Activated CD4-positive, alpha-beta T cell treated with anti-CD3 and anti-CD28 coated beads, Interleukin-2, amount 10 ng/mL, durations not matched to agents 24 days and 14 days (primary cell): ENCODE measurements at regions not wholly inside any gene's neighbourhood (a gene's known extent, or its start where the extent isn't known, plus 50 kb on each side); places are given as distances from the start of the nearest gene placed in this dataset.
A peak's percentile ranks its signal among the peaks of the same experiment; 100 is the strongest.

Source experiments
- DNase-seq: peaks from one replicate; pipeline ENCODE4 v3.0.0; 2022
- H3K27ac Mint-ChIP-seq: one replicate; pipeline ENCODE4 v1.8.0; 2022; ENCODE audit warnings: mild to moderate bottlenecking, mixed read lengths
- H3K27me3 Mint-ChIP-seq: one replicate; pipeline ENCODE4 v1.8.0; 2022; ENCODE audit warnings: mixed read lengths
- H3K36me3 Mint-ChIP-seq: one replicate; pipeline ENCODE4 v1.8.0; 2022; ENCODE audit warnings: low read depth, mild to moderate bottlenecking, mixed read lengths
- H3K4me1 Mint-ChIP-seq: one replicate; pipeline ENCODE4 v1.8.0; 2021; ENCODE audit warnings: mixed read lengths
- H3K4me3 Mint-ChIP-seq: one replicate; pipeline ENCODE4 v1.8.0; 2022; ENCODE audit warnings: mild to moderate bottlenecking, moderate library complexity, mixed read lengths
- H3K9me3 Mint-ChIP-seq: one replicate; pipeline ENCODE4 v1.8.0; 2021; ENCODE audit warnings: mixed read lengths
- intact Hi-C: fragments of 100-400 bp; cut with micrococcal nuclease; formaldehyde crosslinking; loops from one replicate; pipeline ENCODE4 v1.15.1; 2023

DNA sequence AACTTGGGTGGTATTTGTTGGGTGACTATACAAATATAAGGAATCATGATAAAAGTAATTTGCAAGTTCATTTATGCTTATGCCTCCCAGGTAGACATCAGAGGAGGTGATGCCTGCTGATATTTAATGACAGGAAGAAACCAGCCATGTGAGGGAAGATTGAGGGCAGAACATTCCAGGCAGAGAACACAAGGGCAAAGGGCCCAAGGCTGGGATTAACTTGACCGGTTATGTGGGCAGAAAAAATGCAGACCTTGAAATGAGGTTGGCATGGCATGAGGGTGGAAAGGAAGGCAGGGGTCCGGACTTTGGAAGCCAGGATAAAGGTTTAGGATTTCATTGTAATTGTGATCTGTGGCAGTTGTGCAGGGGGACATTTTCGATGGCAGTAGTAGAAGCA lies 68.0 kb upstream of the MTPN start:
- Mint-ChIP-seq H3K36me3 (no peaks in the 10 kb centered on the region), H3K27ac (no peak overlapping the region), H3K9me3 (peaks cover 13% of the 10 kb centered on the region), H3K4me1 (no peaks in the 10 kb centered on the region), H3K27me3 (no peaks in the 10 kb centered on the region), H3K4me3 (no peak overlapping the region)
- intact Hi-C loops = no loop called here
- DNase-seq = no peak

- intact Hi-C loops = no loop called here
- Mint-ChIP-seq H3K9me3 (peaks cover 7% of the 10 kb centered on the region), H3K27ac (no peak overlapping the region), H3K36me3 (no peaks in the 10 kb centered on the region), H3K4me3 (no peak overlapping the region), H3K27me3 (no peaks in the 10 kb centered on the region), H3K4me1 (no peaks in the 10 kb centered on the region)
- DNase-seq = no peak
These were observed 62.6 kb upstream of the MTPN start for GRCh38 chr7:136039577-136040345.

- Mint-ChIP-seq H3K4me1 (peaks cover 7% of the 10 kb centered on the region), H3K4me3 (no peak overlapping the region), H3K36me3 (no peaks in the 10 kb centered on the region), H3K9me3 (peaks cover 3% of the 10 kb centered on the region), H3K27me3 (no peaks in the 10 kb centered on the region), H3K27ac (no peak overlapping the region)
- DNase-seq = no peak
- intact Hi-C loops = no loop called here
These were observed 59.2 kb upstream of the MTPN start for GRCh38 chr7:136036336-136036735.

- H3K9me3 Mint-ChIP-seq = peaks cover 3% of the 10 kb centered on the region
- no peaks in the 10 kb centered on the region for H3K36me3 Mint-ChIP-seq
- no peaks in the 10 kb centered on the region for H3K27me3 Mint-ChIP-seq
- peaks cover 13% of the 10 kb centered on the region for H3K4me1 Mint-ChIP-seq
- no peak overlapping the region for H3K27ac Mint-ChIP-seq
- intact Hi-C loops = no loop called here
- no peak overlapping the region for H3K4me3 Mint-ChIP-seq
- no peak for DNase-seq
These were observed 57.0 kb upstream of the MTPN start for GRCh38 chr7:136034132-136034531.

DNA sequence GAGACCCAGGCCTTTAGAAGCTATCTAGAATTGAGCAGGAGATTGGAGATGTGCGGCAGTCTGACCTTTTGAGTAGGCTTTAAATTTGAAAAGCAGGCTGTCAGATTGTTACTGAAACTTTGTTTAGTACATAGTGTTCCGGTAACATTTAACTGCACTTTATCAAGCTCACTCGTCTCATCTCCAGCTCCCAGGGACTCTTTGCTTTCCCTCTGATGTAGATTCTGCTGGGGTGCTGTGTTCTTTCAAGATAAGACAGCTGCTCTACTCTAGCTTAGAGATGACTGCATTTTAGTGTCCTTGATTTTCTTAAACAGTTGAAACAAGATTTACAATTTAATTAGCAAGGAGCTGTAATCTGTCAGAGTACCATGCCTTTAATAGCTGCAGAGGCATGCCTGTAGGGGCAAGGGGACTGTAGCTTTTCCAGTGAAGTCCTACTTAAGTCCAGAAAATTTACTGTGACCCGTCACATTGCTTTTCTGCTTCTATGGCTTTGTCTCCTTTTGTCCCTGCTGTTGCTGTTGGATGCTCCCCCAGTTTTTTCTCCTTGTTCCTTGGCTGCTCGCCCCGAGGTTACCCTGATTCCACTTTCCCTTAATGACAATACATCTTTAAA lies 56.4 kb upstream of the MTPN start:
- DNase-seq = no peak
- H3K36me3 Mint-ChIP-seq = no peaks in the 10 kb centered on the region

GRCh38 chr7:136030867-136031318 lies 53.7 kb upstream of the MTPN start:
- H3K4me3 Mint-ChIP-seq = peak overlapping the region; percentile 27
- H3K36me3 Mint-ChIP-seq = peaks cover 4% of the 10 kb centered on the region
- peak overlapping the region; percentile 77 for H3K27ac Mint-ChIP-seq
- DNase-seq = peak; percentile 57
- intact Hi-C loops = loop anchor here (1.0 kb wide), 3 partner anchors 14 to 51 kb away; no protein-coding TSS in a partner anchor
- no peaks in the 10 kb centered on the region for H3K27me3 Mint-ChIP-seq
- peaks cover 13% of the 10 kb centered on the region for H3K4me1 Mint-ChIP-seq
- no peaks in the 10 kb centered on the region for H3K9me3 Mint-ChIP-seq

More for the DNA sequence above, 56.4 kb upstream of the MTPN start:
- H3K4me3 Mint-ChIP-seq = no peak overlapping the region
- H3K9me3 Mint-ChIP-seq = peaks cover 3% of the 10 kb centered on the region
- no peaks in the 10 kb centered on the region for H3K27me3 Mint-ChIP-seq
- H3K4me1 Mint-ChIP-seq = peaks cover 13% of the 10 kb centered on the region
- intact Hi-C loops = no loop called here
- peak overlapping the region; percentile 30 for H3K27ac Mint-ChIP-seq

DNA sequence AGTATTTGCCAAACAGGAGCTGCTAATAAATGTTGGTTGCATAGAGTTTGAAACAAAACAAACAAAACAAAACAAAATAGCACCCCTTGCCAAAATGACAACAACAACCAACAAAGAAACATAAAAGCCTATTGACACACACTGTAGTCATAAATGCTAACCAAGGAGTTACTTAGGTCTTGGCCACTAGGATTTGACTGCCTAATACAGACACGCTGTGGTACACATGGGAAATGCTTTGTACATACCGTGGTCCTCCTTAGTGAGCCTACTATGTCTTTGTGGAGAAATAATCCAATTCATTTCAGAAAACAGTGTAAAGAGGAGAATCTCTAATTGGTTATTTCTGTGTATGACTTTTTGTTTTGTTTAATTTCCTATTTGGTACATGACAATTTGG lies 53.2 kb upstream of the MTPN start:
- intact Hi-C loops = loop anchor here (1.0 kb wide), 1 partner anchor 13 kb away; no protein-coding TSS in a partner anchor
- H3K4me1 Mint-ChIP-seq = peaks cover 13% of the 10 kb centered on the region
- no peak overlapping the region for H3K4me3 Mint-ChIP-seq
- H3K27me3 Mint-ChIP-seq = no peaks in the 10 kb centered on the region
- peaks cover 4% of the 10 kb centered on the region for H3K36me3 Mint-ChIP-seq
- H3K9me3 Mint-ChIP-seq = no peaks in the 10 kb centered on the region
- H3K27ac Mint-ChIP-seq = no peak overlapping the region
- DNase-seq = no peak

DNA sequence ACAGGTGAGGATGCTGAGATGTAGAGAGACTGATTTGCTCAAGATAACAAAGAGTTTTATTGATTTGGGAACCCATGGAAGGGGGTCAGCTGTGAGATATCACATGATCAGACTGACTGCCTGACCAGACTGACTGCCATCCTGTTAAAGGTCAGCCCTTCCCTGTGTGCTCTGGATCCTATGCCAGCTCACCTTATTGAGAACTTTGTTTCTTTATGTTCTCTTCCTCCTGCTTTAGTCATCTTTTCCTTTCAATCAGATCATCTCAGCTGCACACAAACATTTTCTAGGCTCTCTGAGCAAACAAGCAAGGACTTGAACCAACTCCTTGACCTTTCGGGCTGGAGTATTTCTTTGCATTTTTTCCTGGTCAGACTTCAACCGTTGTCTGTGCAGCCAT lies 50.0 kb upstream of the MTPN start:
- Mint-ChIP-seq H3K4me3 (no peak overlapping the region), H3K27ac (no peak overlapping the region), H3K36me3 (peaks cover 4% of the 10 kb centered on the region), H3K27me3 (no peaks in the 10 kb centered on the region), H3K9me3 (no peaks in the 10 kb centered on the region), H3K4me1 (peaks cover 11% of the 10 kb centered on the region)
- no peak for DNase-seq
- intact Hi-C loops = no loop called here
